ENCODE measurements at regions not wholly inside any gene's neighbourhood (a gene's known extent, or its start where the extent isn't known, plus 50 kb on each side); places are given as distances from the start of the nearest gene placed in this dataset.
A peak's percentile ranks its signal among the peaks of the same experiment; 100 is the strongest.

GRCh38 chr2:45273412-45274249 is 264.4 kb upstream of the SIX2 start:
- no peak overlapping the region for H2AFZ ChIP-seq (ENCODE audit: low read depth, low read length)
- no peaks in the 10 kb centered on the region for H3K27me3 ChIP-seq (ENCODE audit: insufficient read depth, low read depth, low read length)
- H3K9me3 ChIP-seq (ENCODE audit: low read length) = no peaks in the 10 kb centered on the region
- H3K4me2 ChIP-seq (ENCODE audit: low read length) = no peak overlapping the region
- no peaks in the 10 kb centered on the region for H3K36me3 ChIP-seq (ENCODE audit: insufficient read depth, low read length)
- H3K4me3 ChIP-seq (ENCODE audit: low read length) = no peak overlapping the region
- H3K9me2 ChIP-seq (ENCODE audit: insufficient read depth, low read length) = no peaks in the 10 kb centered on the region
- no peaks in the 10 kb centered on the region for H3K79me2 ChIP-seq (replicated peaks; ENCODE audit: insufficient read depth, low read length)
- H4K20me1 ChIP-seq (ENCODE audit: insufficient read depth) = no peaks in the 10 kb centered on the region
- H3K9ac ChIP-seq (ENCODE audit: low read length) = no peak overlapping the region
- no peaks in the 10 kb centered on the region for H3F3A ChIP-seq (ENCODE audit: insufficient read depth, low read length, poor library complexity, severe bottlenecking)
- H3K27ac ChIP-seq (ENCODE audit: low read length) = no peak overlapping the region
- TF ChIP-seq SMC3 (conservative IDR thresholded peaks at IDR 0.05; ENCODE audit: poor library complexity) (no peak), RAD21 (conservative IDR thresholded peaks at IDR 0.05) (no peak), TAF1 (IDR thresholded peaks at IDR 0.05; ENCODE audit: low read depth) (no peak)

GRCh38 chr2:45272549-45273265 is 263.5 kb upstream of the SIX2 start:
- Histone ChIP-seq H2AFZ (ENCODE audit: low read depth, low read length) (no peak overlapping the region), H3K36me3 (ENCODE audit: insufficient read depth, low read length) (no peaks in the 10 kb centered on the region), H3K9me3 (ENCODE audit: low read length) (no peaks in the 10 kb centered on the region), H4K20me1 (ENCODE audit: insufficient read depth) (no peaks in the 10 kb centered on the region), H3K27ac (ENCODE audit: low read length) (no peak overlapping the region), H3K4me2 (ENCODE audit: low read length) (no peak overlapping the region), H3K9ac (ENCODE audit: low read length) (no peak overlapping the region), H3K27me3 (ENCODE audit: insufficient read depth, low read depth, low read length) (no peaks in the 10 kb centered on the region), H3K79me2 (replicated peaks; ENCODE audit: insufficient read depth, low read length) (no peaks in the 10 kb centered on the region), H3K9me2 (ENCODE audit: insufficient read depth, low read length) (no peaks in the 10 kb centered on the region), H3K4me3 (ENCODE audit: low read length) (no peak overlapping the region), H3F3A (ENCODE audit: insufficient read depth, low read length, poor library complexity, severe bottlenecking) (no peaks in the 10 kb centered on the region)
- no peak for TF ChIP-seq POLR2AphosphoS5 (IDR thresholded peaks at IDR 0.05)
- no peak for TF ChIP-seq MXI1 (conservative IDR thresholded peaks at IDR 0.05; ENCODE audit: poor library complexity, severe bottlenecking)

GRCh38 chr2:45269149-45269793 is 260.0 kb upstream of the SIX2 start:
- TF ChIP-seq RAD21 (conservative IDR thresholded peaks at IDR 0.05) (no peak), EP300 (conservative IDR thresholded peaks at IDR 0.05; ENCODE audit: poor library complexity, severe bottlenecking) (peak; percentile 93), POLR2AphosphoS5 (IDR thresholded peaks at IDR 0.05) (peak; percentile 76), EZH2 (IDR thresholded peaks at IDR 0.05; ENCODE audit: borderline replicate concordance, insufficient read depth, low read length, poor library complexity, severe bottlenecking) (no peak), MXI1 (conservative IDR thresholded peaks at IDR 0.05; ENCODE audit: poor library complexity, severe bottlenecking) (no peak), TAF1 (IDR thresholded peaks at IDR 0.05; ENCODE audit: low read depth) (no peak), SMC3 (conservative IDR thresholded peaks at IDR 0.05; ENCODE audit: poor library complexity) (no peak), REST (IDR thresholded peaks at IDR 0.05; ENCODE audit: borderline replicate concordance) (peak; percentile 85)
- TF ChIP-seq, protein P1, sequence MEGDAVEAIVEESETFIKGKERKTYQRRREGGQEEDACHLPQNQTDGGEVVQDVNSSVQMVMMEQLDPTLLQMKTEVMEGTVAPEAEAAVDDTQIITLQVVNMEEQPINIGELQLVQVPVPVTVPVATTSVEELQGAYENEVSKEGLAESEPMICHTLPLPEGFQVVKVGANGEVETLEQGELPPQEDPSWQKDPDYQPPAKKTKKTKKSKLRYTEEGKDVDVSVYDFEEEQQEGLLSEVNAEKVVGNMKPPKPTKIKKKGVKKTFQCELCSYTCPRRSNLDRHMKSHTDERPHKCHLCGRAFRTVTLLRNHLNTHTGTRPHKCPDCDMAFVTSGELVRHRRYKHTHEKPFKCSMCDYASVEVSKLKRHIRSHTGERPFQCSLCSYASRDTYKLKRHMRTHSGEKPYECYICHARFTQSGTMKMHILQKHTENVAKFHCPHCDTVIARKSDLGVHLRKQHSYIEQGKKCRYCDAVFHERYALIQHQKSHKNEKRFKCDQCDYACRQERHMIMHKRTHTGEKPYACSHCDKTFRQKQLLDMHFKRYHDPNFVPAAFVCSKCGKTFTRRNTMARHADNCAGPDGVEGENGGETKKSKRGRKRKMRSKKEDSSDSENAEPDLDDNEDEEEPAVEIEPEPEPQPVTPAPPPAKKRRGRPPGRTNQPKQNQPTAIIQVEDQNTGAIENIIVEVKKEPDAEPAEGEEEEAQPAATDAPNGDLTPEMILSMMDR (IDR thresholded peaks at IDR 0.05; ENCODE audit: poor library complexity, severe bottlenecking) = no peak
- H3K36me3 ChIP-seq (ENCODE audit: insufficient read depth, low read length) = no peaks in the 10 kb centered on the region
- H4K20me1 ChIP-seq (ENCODE audit: insufficient read depth) = no peaks in the 10 kb centered on the region
- no peaks in the 10 kb centered on the region for H3K9me3 ChIP-seq (ENCODE audit: low read length)
- H3K4me3 ChIP-seq (ENCODE audit: low read length) = peak overlapping the region; percentile 6
- H2AFZ ChIP-seq (ENCODE audit: low read depth, low read length) = no peak overlapping the region
- H3K9me2 ChIP-seq (ENCODE audit: insufficient read depth, low read length) = no peaks in the 10 kb centered on the region
- no peaks in the 10 kb centered on the region for H3F3A ChIP-seq (ENCODE audit: insufficient read depth, low read length, poor library complexity, severe bottlenecking)
- H3K4me2 ChIP-seq (ENCODE audit: low read length) = no peak overlapping the region
- no peak overlapping the region for H3K9ac ChIP-seq (ENCODE audit: low read length)
- no peaks in the 10 kb centered on the region for H3K27me3 ChIP-seq (ENCODE audit: insufficient read depth, low read depth, low read length)
- no peaks in the 10 kb centered on the region for H3K79me2 ChIP-seq (replicated peaks; ENCODE audit: insufficient read depth, low read length)
- no peak overlapping the region for H3K27ac ChIP-seq (ENCODE audit: low read length)
